ENCODE measurements at regions not wholly inside any gene's neighbourhood (a gene's known extent, or its start where the extent isn't known, plus 50 kb on each side); places are given as distances from the start of the nearest gene placed in this dataset.

DNA sequence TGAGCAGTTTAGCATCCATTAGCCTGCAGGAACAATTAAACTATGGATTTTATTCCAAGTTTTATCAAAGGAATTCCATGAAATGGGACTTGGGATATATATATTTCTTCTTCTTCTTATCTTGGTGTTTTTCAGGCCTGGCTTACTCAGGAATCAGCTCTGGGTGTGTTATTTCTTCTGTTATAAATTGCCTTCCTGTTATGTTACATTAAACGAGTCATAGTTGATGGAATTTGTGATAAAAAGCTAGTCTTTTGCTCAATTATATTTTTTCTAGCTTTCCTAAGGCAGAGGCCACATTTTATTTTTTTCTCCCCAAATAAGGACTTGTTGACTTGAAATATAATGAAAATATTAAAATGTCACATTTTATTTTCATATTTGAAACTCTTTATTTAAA lies 141.3 kb downstream of the EPC1 start:
- no peaks in the 10 kb centered on the region for H3K27me3 ChIP-seq (ENCODE audit: low read length)
- H2AFZ ChIP-seq (ENCODE audit: low read length) = no peak overlapping the region
- no TSS peak for BruUV-seq (replicated peaks)
- H3K27ac ChIP-seq (ENCODE audit: low read length) = no peak overlapping the region
- no peaks in the 10 kb centered on the region for H3F3A ChIP-seq (ENCODE audit: low read length, unreplicated experiment)
- DNase-seq = no peak
- H3K9ac ChIP-seq (ENCODE audit: low read length) = no peak overlapping the region
- CTCF ChIA-PET = interaction anchor here (0.7 kb wide), 1 partner anchor 15 kb away, joined by 4 read pairs; no protein-coding TSS in a partner anchor
- ATAC-seq = no peak
- no peaks in the 10 kb centered on the region for H3K9me3 ChIP-seq (ENCODE audit: low read length)
- H3K4me1 ChIP-seq (ENCODE audit: insufficient read depth, low read length) = no peaks in the 10 kb centered on the region
- intact Hi-C loops (cut with micrococcal nuclease) = loop anchor here (2.0 to 10.0 kb wide), 2 partner anchors 67 to 161 kb away; no protein-coding TSS in a partner anchor
- no peak overlapping the region for H3K4me3 ChIP-seq (ENCODE audit: low read length)
- no peaks in the 10 kb centered on the region for H4K20me1 ChIP-seq (ENCODE audit: low read length)
- TF ChIP-seq EZH2phosphoT487 (IDR thresholded peaks at IDR 0.05; ENCODE audit: borderline replicate concordance, low read length) (no peak), EZH2 (IDR thresholded peaks at IDR 0.05; ENCODE audit: low read length, unreplicated experiment) (no peak)
- TF ChIP-seq, protein P1, sequence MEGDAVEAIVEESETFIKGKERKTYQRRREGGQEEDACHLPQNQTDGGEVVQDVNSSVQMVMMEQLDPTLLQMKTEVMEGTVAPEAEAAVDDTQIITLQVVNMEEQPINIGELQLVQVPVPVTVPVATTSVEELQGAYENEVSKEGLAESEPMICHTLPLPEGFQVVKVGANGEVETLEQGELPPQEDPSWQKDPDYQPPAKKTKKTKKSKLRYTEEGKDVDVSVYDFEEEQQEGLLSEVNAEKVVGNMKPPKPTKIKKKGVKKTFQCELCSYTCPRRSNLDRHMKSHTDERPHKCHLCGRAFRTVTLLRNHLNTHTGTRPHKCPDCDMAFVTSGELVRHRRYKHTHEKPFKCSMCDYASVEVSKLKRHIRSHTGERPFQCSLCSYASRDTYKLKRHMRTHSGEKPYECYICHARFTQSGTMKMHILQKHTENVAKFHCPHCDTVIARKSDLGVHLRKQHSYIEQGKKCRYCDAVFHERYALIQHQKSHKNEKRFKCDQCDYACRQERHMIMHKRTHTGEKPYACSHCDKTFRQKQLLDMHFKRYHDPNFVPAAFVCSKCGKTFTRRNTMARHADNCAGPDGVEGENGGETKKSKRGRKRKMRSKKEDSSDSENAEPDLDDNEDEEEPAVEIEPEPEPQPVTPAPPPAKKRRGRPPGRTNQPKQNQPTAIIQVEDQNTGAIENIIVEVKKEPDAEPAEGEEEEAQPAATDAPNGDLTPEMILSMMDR (conservative IDR thresholded peaks at IDR 0.05; ENCODE audit: low read depth, low read length) = no peak
- no peaks in the 10 kb centered on the region for H3K36me3 ChIP-seq (ENCODE audit: low read depth, low read length)
- H3K79me2 ChIP-seq (ENCODE audit: low read length) = no peaks in the 10 kb centered on the region
- POLR2A ChIA-PET (ENCODE audit: unreplicated experiment) = interaction anchor here (0.6 kb wide), 1 partner anchor 159 kb away, joined by 4 read pairs; no protein-coding TSS in a partner anchor
- no peak overlapping the region for H3K4me2 ChIP-seq (ENCODE audit: low read length)
- H3K9me2 ChIP-seq (replicated peaks; ENCODE audit: low read length) = no peaks in the 10 kb centered on the region

DNA sequence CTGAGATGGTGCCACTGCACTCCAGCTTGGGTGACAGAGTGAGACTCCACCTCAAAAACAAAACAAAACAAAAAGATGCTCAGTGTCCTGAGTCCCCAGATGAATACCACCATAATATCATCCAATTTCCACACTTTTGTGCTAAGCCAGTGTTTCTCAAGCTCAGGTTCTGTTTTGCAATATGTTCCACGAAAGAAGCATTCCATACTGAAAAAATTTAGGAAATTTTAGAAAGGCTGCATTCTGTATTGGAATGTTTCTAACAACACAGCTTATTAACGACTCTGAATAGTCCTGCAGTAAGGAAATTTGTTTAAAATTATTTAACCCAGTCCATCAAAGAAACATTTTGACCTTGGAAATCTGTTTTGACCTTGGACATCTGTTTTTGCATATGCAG lies 142.4 kb downstream of the EPC1 start:
- no peaks in the 10 kb centered on the region for H3K9me3 ChIP-seq (ENCODE audit: low read length)
- H3K36me3 ChIP-seq (ENCODE audit: low read depth, low read length) = no peaks in the 10 kb centered on the region
- no peak overlapping the region for H3K9ac ChIP-seq (ENCODE audit: low read length)
- intact Hi-C loops (cut with micrococcal nuclease) = loop anchor here (10.0 kb wide), 1 partner anchor 160 kb away; no protein-coding TSS in a partner anchor
- no TSS peak for BruUV-seq (replicated peaks)
- ATAC-seq = no peak
- no peak overlapping the region for H2AFZ ChIP-seq (ENCODE audit: low read length)
- ChIA-PET POLR2A (ENCODE audit: unreplicated experiment) (no interaction called here), CTCF (no interaction called here)
- no peaks in the 10 kb centered on the region for H3K9me2 ChIP-seq (replicated peaks; ENCODE audit: low read length)
- no peaks in the 10 kb centered on the region for H3K4me1 ChIP-seq (ENCODE audit: insufficient read depth, low read length)
- no peaks in the 10 kb centered on the region for H3K27me3 ChIP-seq (ENCODE audit: low read length)
- H3K79me2 ChIP-seq (ENCODE audit: low read length) = no peaks in the 10 kb centered on the region
- H3K4me3 ChIP-seq (ENCODE audit: low read length) = no peak overlapping the region
- H3K27ac ChIP-seq (ENCODE audit: low read length) = no peak overlapping the region
- no peak for DNase-seq
- H3F3A ChIP-seq (ENCODE audit: low read length, unreplicated experiment) = no peaks in the 10 kb centered on the region
- H3K4me2 ChIP-seq (ENCODE audit: low read length) = no peak overlapping the region
- no peaks in the 10 kb centered on the region for H4K20me1 ChIP-seq (ENCODE audit: low read length)
- TF ChIP-seq, protein P1 (conservative IDR thresholded peaks at IDR 0.05; ENCODE audit: low read depth, low read length) = no peak
- TF ChIP-seq EZH2 (IDR thresholded peaks at IDR 0.05; ENCODE audit: low read length, unreplicated experiment) (no peak), EZH2phosphoT487 (IDR thresholded peaks at IDR 0.05; ENCODE audit: borderline replicate concordance, low read length) (no peak)

DNA sequence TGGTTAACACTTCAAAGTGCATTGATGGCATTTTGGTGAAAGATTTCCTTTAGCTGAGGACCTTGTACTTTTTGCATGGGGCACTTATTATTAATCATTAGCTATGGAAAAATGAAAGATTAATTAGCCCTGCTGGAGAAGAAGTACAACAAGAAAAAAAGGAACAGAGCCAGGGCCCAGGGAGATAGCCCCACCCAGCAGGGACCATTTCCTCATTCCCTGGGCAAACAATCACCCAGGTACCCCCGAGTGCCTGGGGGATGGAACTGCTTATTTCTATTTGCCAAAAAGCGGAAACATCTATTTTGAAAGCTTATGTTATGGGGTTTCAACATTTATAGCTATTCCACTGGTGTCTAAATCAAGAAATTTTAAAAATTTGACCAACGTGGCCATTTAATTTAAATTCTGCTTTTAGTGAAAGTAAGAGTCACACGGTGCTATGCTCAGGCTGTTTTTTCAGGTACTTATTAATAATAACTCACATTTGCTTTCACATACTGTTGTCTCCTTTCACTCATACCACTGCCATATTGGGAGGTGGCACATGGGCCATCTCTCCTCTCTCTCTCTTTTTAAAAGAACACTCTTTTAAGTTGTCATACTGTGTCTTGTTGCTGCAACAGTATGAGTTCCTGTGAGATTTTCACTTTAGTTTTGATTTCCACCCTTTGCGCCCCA lies 143.6 kb upstream of the KIF5B start:
- H2AFZ ChIP-seq (ENCODE audit: low read length) = no peak overlapping the region
- no peaks in the 10 kb centered on the region for H4K20me1 ChIP-seq (ENCODE audit: low read length)
- no TSS peak for BruUV-seq (replicated peaks)
- H3F3A ChIP-seq (ENCODE audit: low read length, unreplicated experiment) = no peaks in the 10 kb centered on the region
- H3K4me3 ChIP-seq (ENCODE audit: low read length) = no peak overlapping the region
- ChIA-PET CTCF (no interaction called here), POLR2A (ENCODE audit: unreplicated experiment) (interaction anchor here (0.6 kb wide), 1 partner anchor 30 kb away, joined by 4 read pairs; no protein-coding TSS in a partner anchor)
- no peaks in the 10 kb centered on the region for H3K4me1 ChIP-seq (ENCODE audit: insufficient read depth, low read length)
- H3K9me2 ChIP-seq (replicated peaks; ENCODE audit: low read length) = no peaks in the 10 kb centered on the region
- TF ChIP-seq EZH2phosphoT487 (IDR thresholded peaks at IDR 0.05; ENCODE audit: borderline replicate concordance, low read length) (no peak), EZH2 (IDR thresholded peaks at IDR 0.05; ENCODE audit: low read length, unreplicated experiment) (no peak)
- TF ChIP-seq, protein P1 (conservative IDR thresholded peaks at IDR 0.05; ENCODE audit: low read depth, low read length) = no peak
- H3K27me3 ChIP-seq (ENCODE audit: low read length) = no peaks in the 10 kb centered on the region
- no peaks in the 10 kb centered on the region for H3K36me3 ChIP-seq (ENCODE audit: low read depth, low read length)
- no peak overlapping the region for H3K27ac ChIP-seq (ENCODE audit: low read length)
- no peak overlapping the region for H3K9ac ChIP-seq (ENCODE audit: low read length)
- no peaks in the 10 kb centered on the region for H3K79me2 ChIP-seq (ENCODE audit: low read length)
- H3K9me3 ChIP-seq (ENCODE audit: low read length) = no peaks in the 10 kb centered on the region
- ATAC-seq = no peak
- no peak overlapping the region for H3K4me2 ChIP-seq (ENCODE audit: low read length)
- DNase-seq = no peak
- intact Hi-C loops (cut with micrococcal nuclease) = loop anchor here (10.0 kb wide), 1 partner anchor 155 kb away; no protein-coding TSS in a partner anchor
